Myocyte (in vitro differentiated cells): ENCODE measurements at regions not wholly inside any gene's neighbourhood (a gene's known extent, or its start where the extent isn't known, plus 50 kb on each side); places are given as distances from the start of the nearest gene placed in this dataset.
A peak's percentile ranks its signal among the peaks of the same experiment; 100 is the strongest.
"Not testable (repeated sequence)": the region's sequence is repeated elsewhere in the genome, so short reads cannot be mapped to it uniquely, and the experiment has no call there.

Experiments
- DNase-seq: peaks from one replicate; pipeline ENCODE4 v3.0.0-alpha.2; 2012; ENCODE audit warnings: low read depth

DNA sequence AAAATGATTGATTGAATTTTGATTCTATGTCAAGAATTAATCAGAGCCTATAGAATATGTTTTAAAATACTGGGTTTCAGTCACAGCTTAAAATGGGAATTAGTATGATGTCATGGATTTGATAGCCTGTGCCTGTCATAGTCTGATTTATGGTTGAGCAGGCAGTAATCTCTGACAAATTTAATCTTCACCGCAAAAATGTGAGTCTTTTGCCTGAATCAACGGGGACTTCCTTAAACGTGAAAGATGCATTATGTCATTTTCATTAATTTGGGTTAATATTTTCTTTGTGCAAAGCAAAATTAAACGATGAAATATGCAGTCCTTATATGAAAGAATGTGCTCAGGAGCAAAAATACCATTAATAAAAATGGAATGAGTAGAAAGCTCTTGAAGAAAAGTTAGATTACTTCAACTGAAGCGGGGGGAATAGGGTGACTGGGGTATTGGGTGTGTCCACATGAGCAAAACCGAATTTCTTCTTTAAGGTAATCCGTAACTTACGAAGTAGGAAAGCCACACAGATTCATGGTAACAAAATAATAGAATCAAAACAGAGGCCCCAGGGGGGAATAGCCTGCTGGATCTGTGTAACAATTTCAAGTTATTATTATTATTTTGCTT, 339.6 kb upstream of the NOX3 start:
- peak; percentile 9 for DNase-seq

- no peak for DNase-seq
Observed at GRCh38 chr6:155791891-155792290, 336.3 kb upstream of the NOX3 start.

- no peak for DNase-seq
Observed at GRCh38 chr6:155791186-155791585, 335.5 kb upstream of the NOX3 start.

DNA sequence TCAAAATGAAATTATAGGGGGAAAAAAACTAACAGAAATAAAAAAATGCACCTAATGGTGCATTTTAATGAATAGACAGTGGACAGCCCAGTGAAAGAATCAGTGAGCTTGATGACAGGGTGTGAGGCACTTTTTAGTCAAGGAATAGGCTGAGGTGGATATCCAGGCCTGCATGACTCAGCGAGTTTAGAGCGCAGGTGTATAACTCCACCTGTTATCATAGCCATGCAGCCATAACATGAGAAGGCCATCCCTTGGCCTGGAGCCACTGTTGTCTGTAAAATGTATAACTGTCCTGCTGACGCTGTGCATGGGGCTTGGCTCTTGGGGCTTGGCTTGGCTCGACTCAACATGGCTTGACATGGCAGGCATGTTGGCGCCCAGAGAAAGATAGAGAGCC, 331.5 kb upstream of the NOX3 start:
- no peak for DNase-seq

- DNase-seq = no peak
Observed at GRCh38 chr6:155786528-155786927, 330.9 kb upstream of the NOX3 start.

DNA sequence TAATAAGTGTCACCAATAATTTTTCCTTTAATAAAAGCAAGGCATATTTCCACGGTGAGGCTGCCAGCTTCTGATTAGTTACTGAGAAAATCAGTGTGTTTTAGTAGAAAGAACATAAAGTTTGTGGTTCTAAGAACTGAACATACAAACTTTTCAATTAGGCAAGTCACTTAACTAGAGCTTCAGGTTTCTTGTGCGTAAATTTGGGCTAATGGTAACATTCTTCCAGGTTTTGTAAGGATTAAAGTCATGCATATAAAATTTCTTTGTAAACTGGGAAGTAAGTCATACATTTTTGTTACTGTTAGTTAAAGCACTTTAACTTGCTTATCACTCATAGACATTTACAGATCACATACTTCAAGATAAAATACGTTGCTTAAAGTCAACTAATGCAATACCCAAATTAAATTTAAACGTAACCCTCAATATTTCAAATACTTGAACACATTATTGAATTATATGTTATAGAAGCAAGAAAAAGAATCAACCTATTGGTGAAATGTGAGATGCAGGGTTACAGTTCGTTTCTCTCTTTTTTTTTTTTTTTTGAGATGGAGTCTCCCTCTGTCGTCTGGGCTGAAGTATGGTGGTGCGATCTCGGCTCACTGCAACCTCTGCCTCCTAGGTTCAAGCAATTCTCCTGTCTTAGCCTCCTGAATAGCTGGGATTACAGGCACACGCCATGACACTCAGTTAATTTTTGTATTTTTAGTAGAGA, 327.3 kb upstream of the NOX3 start:
- no peak for DNase-seq

DNA sequence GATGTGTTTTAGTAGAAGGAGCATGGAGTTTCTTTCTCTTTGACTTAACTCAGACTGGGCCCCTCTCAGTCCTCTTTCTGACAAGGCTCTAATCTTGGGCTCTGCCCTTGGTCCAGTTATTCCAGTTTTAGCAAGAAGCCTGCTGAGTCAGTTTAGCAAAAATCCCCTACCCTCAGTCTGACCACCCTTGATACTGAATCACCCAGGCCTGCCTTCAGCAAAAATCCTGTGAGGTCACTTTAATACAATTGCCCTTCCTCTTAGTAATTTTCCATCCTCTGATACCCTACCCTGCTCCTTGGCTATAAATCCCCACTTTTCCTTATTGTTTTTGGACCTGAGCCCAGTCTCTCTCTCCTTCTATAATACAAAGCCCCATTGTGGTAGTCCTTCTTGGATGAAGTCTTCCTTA, 326.7 kb upstream of the NOX3 start:
- peak; percentile 18 for DNase-seq

DNA sequence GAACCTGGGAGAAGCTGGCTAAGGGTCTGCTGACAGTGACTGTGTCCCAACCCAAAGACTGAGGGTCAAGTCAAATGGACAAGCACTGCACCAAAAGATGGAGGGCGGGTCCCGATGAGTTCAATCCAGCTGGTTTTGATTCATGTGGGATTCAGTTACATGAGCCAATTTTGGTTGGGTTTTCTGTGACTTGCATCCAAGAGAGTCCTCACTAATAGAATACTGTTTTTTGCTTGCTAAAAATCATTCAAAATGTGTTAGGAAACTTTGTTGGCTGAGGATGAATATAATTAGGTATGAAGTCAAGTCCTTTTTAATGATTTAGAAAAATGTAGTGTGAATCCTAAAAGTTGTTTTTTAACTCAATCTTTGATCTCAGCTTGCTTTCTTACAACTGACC, 323.8 kb upstream of the NOX3 start:
- DNase-seq = no peak

- DNase-seq = no peak
Observed at GRCh38 chr6:155778336-155778735, 322.7 kb upstream of the NOX3 start.

DNA sequence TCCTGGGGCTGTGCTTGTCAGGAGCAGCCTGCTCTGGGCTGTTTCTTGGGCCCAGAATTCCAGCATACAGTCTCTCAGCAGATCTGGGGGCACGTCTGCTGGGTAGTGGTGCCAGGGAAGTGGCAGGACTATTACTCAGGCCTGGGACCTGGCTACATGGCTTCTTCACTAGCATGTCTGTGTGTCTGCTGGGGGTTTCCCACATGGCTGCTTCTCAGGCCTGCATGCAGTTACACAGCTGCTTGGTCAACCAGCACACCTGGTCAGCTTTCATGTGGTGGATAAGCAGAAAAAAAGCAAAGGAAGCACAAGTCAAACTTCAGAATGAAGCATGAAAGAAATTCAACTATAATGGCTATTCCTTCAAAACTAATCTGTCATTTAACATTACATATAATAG, 316.2 kb upstream of the NOX3 start:
- no peak for DNase-seq

DNA sequence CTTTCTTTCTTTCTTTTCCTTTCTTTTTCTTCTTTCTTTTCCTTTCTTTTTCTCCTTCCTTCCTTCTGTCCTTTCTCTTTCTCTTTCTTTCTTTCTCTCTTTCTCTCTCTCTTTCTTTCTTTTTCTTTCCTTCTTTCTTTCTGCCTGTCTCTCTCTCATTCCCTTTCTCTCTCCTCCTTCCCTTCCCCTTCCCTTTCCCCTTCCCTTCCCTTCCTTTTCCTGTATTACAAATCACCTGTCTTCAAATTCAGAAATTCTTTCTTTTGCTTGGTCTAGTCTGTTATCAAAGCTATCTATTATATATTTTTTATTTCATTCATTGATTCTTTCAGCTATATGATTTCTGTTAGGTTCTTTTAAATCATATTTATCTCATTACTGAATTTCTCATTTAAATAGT, 315.2 kb upstream of the NOX3 start:
- no peak for DNase-seq

- DNase-seq = no peak
Observed at GRCh38 chr6:155770313-155770712, 314.7 kb upstream of the NOX3 start.

GRCh38 chr6:155765275-155766194, 309.9 kb upstream of the NOX3 start:
- DNase-seq = no peak

DNA sequence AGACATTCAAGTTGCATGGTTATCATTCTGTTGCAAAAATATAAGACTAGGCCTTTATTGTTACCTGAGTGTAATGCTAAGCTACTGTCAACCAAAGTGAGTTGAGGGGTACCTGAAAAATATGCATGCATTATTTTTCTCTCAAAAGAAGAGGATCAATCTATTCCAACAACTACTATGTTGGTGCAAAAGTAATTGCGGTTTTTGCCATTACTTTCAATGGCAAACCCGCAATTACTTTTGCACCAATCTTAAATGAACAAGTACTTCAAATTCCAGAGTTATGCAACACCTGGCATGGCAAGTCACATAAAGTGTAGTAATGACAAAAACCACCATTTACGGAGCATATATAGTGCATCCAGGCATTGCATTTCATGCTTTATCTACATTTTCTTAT, 307.0 kb upstream of the NOX3 start:
- no peak for DNase-seq

DNA sequence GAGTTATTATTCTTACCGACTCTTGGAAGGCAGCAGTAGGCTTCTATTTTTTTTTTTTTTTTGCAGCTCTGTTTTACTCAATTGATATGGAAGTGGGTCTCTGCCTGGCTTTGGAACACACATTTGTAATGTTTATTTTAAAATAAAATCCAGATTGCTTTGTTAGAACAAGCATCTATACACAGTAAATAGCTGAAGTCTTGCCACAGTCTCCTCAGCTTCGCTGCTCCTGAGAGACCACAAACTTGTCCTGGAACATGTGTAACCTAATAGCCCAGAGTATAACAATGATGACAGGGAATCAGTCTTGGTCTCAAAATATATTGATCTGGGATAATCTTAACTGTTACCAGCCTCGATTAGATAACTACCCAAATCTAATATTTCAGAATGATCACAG, 299.8 kb upstream of the NOX3 start:
- DNase-seq = no peak

DNA sequence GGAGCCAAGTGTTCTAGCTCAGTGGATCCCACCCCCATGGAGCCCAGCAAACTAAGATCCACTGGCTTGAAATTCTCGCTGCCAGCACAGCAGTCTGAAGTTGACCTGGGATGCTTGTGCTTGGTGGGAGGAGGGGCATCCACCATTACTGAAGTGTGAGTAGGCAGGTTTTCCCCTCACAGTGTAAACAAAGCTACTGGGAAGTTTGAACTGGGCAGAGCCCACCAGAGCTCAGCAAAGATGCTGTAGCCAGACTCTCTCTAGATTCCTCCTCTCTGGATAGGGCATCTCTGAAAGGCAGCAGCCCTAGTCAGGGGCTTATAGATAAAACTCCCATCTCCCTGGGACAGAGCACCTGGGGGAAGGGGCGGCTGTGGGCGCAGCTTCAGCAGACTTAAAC, 293.1 kb upstream of the NOX3 start:
- not testable (repeated sequence) for DNase-seq

- no peak for DNase-seq
Observed at GRCh38 chr6:155747491-155747890, 291.9 kb upstream of the NOX3 start.

- DNase-seq = no peak
Observed at GRCh38 chr6:155740781-155741399, 285.3 kb upstream of the NOX3 start.

DNA sequence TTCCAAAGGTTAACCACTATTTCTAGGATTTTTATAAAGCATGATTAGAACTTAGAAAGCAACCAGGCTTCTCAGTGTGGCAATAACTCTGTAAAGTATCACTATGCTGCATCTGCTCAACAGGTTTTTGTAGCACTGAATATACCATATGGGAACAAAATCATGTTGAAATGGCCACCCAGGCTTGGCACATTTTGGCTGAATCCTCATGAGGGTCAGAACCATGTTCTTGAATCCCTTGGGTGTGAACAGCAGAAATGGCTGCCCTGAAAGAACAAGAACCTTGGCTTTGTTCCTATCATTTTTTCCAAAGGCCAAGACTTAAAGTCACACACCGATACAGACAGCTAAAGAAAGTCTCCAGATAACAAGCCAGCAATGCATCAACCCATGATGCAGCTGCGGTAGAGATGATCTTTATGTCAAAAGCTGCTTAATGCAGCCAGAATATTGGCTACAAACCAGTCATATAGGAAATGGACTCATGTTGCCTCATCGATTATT, 283.0 kb upstream of the NOX3 start:
- no peak for DNase-seq

- no peak for DNase-seq
Observed at GRCh38 chr6:155717374-155717773, 261.7 kb upstream of the NOX3 start.

DNA sequence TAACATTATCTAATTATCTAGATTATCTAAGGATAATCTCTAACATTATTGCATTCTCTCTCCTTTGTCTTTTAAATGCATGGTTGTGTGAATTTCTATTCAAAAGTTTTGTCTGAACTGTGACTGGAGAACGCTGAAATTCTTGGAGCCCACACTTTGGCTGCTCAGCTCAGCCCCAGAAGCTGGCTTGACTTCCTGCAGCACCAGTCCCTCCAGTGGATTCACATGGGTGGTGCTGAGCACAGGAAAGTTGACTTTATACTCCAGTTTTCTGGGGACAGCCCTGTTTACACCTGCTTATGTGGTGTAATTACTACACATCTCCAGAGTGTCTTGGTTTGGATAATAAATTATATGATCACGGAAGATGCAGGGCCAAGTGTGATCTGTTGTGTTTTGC, 255.1 kb upstream of the NOX3 start:
- DNase-seq = no peak

DNA sequence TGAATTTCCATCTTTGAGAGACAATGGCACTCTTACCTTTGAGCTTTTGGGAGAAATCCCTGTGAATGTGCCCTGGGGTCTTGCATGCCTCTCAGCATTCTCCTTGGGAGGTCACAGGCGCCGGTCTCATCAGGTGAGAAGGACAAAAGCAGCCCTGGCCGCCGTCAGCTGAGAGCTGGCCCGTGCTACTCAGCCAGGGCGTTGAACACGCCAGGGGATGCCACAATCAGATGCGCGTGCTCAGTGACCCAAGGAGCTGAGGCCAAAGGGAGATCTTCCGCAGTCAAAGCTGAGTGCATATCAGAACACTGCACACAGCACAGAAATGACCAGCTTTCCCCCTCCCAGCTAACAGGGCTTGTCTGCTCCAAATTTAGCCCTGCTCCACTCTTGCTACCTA, 253.6 kb upstream of the NOX3 start:
- no peak for DNase-seq
